Cardiac fibroblast (primary cell): ENCODE measurements at regions not wholly inside any gene's neighbourhood (a gene's known extent, or its start where the extent isn't known, plus 50 kb on each side); places are given as distances from the start of the nearest gene placed in this dataset.

ENCODE experiments used
- DNase-seq, 2 donors: peaks; one replicate each; pipeline versions ENCODE4 v3.0.0 to v3.0.0-alpha.2; 2010; ENCODE audit warnings: low read depth in 2 of 2
- H3K4me3 ChIP-seq, 2 donors: replicated peaks in 1 of 2; 1 replicate in 1 of 2; 2 replicates in 1 of 2; pipeline ENCODE4 v1.5.1; 2011; ENCODE audit warnings: low read depth in 2 of 2, low read length in 2 of 2, mild to moderate bottlenecking in 2 of 2, moderate library complexity in 1 of 2
- CTCF ChIP-seq: IDR thresholded peaks from one replicate; pipeline ENCODE4 v1.5.1; 2011; ENCODE audit warnings: low read depth, mild to moderate bottlenecking, low read length, inconsistent platforms

DNA sequence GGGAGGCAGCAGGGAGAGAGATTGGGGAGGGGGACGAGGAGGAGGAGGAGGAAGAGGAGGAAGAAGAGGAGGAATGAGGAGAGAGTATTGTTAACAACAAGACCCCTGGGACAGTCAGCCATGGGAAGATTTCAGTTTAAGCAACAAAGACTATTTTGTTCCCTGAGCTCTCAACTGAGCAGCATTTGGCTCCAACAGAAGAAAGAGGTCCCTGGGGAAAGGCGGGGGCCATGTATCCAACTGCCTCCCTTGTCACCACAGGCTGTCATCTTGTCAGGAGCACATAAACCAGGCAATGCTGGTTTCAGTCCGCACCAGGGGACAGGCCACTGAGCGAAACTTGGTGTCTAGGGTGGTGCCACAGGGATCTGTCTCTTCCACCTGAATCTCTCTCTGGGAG, 316.1 kb downstream of the TLE1 start:
- no peak overlapping the region for H3K4me3 ChIP-seq
- no peak for DNase-seq
- TF ChIP-seq CTCF, result no peak

- no peak overlapping the region for H3K4me3 ChIP-seq
- peak; percentile 48 to 49 for DNase-seq
- no peak for TF ChIP-seq CTCF
Observed at GRCh38 chr9:81372628-81373191, 316.6 kb downstream of the TLE1 start.

GRCh38 chr9:81371824-81372223, 317.5 kb downstream of the TLE1 start:
- no peak for DNase-seq
- TF ChIP-seq CTCF, result no peak
- H3K4me3 ChIP-seq, result no peak overlapping the region

DNA sequence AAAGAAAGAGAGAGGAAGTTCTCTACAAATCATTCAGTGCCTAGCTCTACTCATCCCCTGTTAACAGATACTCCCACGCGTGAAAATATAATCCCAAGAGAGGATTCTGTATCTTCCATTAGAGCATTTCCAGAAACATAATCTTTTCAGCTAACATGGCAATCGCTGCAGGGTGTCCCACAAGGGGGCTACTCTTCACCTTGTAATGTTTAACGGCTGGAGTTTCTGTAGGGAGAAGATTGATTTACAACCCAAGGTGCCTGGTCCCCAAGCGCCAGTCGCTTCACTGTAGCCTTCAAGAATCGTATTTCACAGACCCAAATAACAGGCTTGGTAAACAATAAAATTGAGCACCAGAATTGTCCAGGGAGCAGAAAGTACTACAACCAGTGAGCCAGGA, 318.7 kb downstream of the TLE1 start:
- no peak for DNase-seq
- H3K4me3 ChIP-seq, result no peak overlapping the region
- no peak for TF ChIP-seq CTCF

GRCh38 chr9:81370096-81370495, 319.3 kb downstream of the TLE1 start:
- no peak overlapping the region for H3K4me3 ChIP-seq
- DNase-seq, result no peak
- TF ChIP-seq CTCF, result no peak

DNA sequence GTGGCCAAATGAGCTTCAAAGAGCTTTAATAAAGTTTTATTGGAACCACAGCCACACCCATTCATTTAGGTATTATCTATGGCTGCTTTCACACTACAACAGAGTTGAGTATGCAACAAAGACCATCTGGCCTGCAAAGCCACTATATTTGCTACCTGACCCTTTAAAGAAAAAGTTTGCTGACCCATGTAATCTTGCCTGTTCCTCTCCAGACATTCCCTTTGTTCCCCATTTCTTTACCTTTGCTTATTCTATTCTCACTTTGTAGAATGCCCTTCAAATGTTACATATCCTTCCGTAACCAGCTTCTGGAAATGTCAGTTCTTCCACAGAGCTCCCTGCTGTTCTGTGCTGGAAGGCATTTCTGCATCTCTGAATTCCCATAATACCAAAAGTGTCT, 320.2 kb downstream of the TLE1 start:
- no peak for TF ChIP-seq CTCF
- no peak overlapping the region for H3K4me3 ChIP-seq
- no peak for DNase-seq

DNA sequence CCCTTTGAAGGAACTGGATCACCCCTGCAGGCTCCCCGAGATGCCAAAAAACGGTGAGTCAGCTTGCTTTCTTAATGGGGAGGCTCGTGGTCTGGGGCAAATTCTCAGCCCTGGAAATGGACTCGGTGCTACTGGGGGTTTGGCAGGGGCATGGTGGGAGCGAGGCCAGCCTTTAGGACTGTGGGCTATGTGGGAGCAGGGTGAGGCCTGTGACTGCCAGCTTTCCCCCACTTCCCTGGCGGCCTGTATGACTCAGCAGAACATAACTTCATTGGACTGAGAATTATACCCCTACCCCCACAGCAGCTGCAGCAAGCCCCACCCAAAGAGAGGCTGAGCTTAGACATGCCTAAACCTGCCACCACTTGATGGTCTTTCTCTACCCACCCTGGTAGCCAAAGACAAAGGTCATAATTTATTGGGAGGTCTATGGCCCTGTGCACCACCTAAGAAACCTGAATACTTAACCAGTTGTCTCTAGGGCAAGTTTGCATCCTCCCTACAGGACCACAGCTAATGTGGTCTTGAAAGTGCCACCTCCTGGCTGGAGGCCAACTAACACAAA, 325.3 kb downstream of the TLE1 start:
- no peak overlapping the region for H3K4me3 ChIP-seq
- DNase-seq, result no peak
- TF ChIP-seq CTCF, result no peak
